BE2C (cell line): ENCODE measurements at regions not wholly inside any gene's neighbourhood (a gene's known extent, or its start where the extent isn't known, plus 50 kb on each side); places are given as distances from the start of the nearest gene placed in this dataset.

Experiments
- DNase-seq: peaks from one replicate; pipeline ENCODE4 v3.0.0-alpha.2; 2020
- H3K27me3 ChIP-seq: fragments of 250-450 bp; sonication (Bioruptor Pico); 2 replicates; pipeline ENCODE4 v1.5.1; 2020; ENCODE audit warnings: mild to moderate bottlenecking
- H3K36me3 ChIP-seq: fragments of 250-450 bp; sonication (Bioruptor Pico); 2 replicates; pipeline ENCODE4 v1.5.1; 2020; ENCODE audit warnings: mild to moderate bottlenecking
- H3K4me1 ChIP-seq: fragments of 250-450 bp; sonication (Bioruptor Pico); 2 replicates; pipeline ENCODE4 v1.5.1; 2020
- H3K4me3 ChIP-seq: 2 replicates; pipeline ENCODE4 v1.5.1; 2011; ENCODE audit warnings: low read depth, low read length
- H3K9me3 ChIP-seq: fragments of 250-450 bp; sonication (Bioruptor Pico); 2 replicates; pipeline ENCODE4 v1.5.1; 2020
- TF ChIP-seq, protein P1 (sequence below): IDR thresholded peaks from 2 replicates; pipeline ENCODE4 v1.5.1; 2012; ENCODE audit warnings: mild to moderate bottlenecking, low read depth, low read length

GRCh38 chr2:209236377-209236776 lies 187.5 kb upstream of the MAP2 start:
- H3K36me3 ChIP-seq = no peaks in the 10 kb centered on the region
- H3K9me3 ChIP-seq = no peaks in the 10 kb centered on the region; the same call in 1 of the 2 replicates
- H3K4me3 ChIP-seq = no peak overlapping the region
- DNase-seq = no peak
- 0 out of 2 replicates have a peak, but pooled peaks cover 6% of the 10 kb centered on the region for H3K4me1 ChIP-seq
- TF ChIP-seq, protein P1, sequence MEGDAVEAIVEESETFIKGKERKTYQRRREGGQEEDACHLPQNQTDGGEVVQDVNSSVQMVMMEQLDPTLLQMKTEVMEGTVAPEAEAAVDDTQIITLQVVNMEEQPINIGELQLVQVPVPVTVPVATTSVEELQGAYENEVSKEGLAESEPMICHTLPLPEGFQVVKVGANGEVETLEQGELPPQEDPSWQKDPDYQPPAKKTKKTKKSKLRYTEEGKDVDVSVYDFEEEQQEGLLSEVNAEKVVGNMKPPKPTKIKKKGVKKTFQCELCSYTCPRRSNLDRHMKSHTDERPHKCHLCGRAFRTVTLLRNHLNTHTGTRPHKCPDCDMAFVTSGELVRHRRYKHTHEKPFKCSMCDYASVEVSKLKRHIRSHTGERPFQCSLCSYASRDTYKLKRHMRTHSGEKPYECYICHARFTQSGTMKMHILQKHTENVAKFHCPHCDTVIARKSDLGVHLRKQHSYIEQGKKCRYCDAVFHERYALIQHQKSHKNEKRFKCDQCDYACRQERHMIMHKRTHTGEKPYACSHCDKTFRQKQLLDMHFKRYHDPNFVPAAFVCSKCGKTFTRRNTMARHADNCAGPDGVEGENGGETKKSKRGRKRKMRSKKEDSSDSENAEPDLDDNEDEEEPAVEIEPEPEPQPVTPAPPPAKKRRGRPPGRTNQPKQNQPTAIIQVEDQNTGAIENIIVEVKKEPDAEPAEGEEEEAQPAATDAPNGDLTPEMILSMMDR = no peak
- H3K27me3 ChIP-seq = no peaks in the 10 kb centered on the region

DNA sequence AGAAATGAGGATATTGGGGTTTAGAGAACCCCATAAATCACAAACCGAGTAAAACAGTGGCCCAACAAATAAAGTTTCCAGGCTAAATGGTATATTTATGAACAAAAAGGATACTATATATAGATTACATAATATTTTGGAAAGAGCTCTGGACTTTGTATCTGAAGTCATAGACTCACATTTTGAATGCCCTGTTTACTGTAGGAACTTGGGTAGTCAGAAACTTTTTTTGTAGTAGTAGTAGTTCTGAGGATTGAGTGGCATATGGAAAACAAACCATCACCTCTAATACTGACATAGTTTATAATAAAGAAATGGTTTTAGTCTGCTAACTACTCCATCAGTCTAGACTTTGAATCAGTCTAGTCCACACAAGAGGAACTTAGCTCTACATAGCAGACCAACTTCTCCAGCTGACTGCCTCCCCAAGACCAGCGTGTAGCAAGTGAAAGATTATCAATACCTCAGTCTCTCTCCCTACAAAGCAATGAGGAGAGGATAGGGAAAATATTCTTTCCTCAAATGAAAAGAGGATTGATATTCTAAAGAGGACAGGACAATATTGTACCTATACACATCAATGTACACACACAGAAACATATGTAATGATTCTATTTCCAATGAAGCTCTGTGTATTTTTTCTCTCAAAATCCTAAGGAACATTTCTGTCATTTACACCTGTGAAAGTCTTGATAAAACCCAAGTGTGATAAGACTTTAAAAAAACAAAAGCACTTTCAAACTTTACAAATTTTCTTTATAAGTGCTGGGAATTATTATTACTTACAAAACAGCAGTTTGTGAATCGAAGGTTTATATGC lies 184.9 kb upstream of the MAP2 start:
- Histone ChIP-seq H3K9me3 (no peaks in the 10 kb centered on the region; the same call in 1 of the 2 replicates), H3K4me1 (0 out of 2 replicates have a peak, but pooled peaks cover 6% of the 10 kb centered on the region), H3K27me3 (no peaks in the 10 kb centered on the region), H3K36me3 (no peaks in the 10 kb centered on the region), H3K4me3 (no peak overlapping the region)
- no peak for DNase-seq
- TF ChIP-seq, protein P1 = no peak

- Histone ChIP-seq H3K4me1 (0 out of 2 replicates have a peak, but pooled peaks cover 6% of the 10 kb centered on the region), H3K36me3 (no peaks in the 10 kb centered on the region), H3K27me3 (no peaks in the 10 kb centered on the region), H3K4me3 (no peak overlapping the region), H3K9me3 (no peaks in the 10 kb centered on the region; the same call in 1 of the 2 replicates)
- DNase-seq = no peak
- TF ChIP-seq, protein P1 = no peak
Measured at GRCh38 chr2:209239585-209239938, 184.3 kb upstream of the MAP2 start.

DNA sequence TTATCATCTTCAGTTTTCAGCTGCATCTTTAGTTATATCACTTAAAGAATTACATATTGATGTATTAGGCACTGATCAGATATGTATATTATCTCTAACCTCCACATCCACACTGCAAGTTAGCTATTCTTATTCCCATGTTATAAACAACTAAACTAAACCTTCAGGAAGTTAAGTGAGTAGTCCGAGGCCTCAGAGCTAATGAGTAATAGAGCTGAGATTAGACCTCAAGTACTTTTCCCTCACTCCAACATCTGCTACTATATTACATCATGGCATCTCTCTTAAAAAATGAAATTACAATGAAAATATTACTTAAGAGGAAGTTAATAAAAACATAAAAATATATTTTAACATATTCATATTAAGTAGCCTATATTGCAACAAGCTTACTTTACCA lies 183.6 kb upstream of the MAP2 start:
- H3K27me3 ChIP-seq = no peaks in the 10 kb centered on the region
- no peaks in the 10 kb centered on the region for H3K36me3 ChIP-seq
- H3K4me1 ChIP-seq = 0 out of 2 replicates have a peak, but pooled peaks cover 6% of the 10 kb centered on the region
- no peaks in the 10 kb centered on the region; the same call in 1 of the 2 replicates for H3K9me3 ChIP-seq
- H3K4me3 ChIP-seq = no peak overlapping the region
- TF ChIP-seq, protein P1 = no peak
- no peak for DNase-seq

DNA sequence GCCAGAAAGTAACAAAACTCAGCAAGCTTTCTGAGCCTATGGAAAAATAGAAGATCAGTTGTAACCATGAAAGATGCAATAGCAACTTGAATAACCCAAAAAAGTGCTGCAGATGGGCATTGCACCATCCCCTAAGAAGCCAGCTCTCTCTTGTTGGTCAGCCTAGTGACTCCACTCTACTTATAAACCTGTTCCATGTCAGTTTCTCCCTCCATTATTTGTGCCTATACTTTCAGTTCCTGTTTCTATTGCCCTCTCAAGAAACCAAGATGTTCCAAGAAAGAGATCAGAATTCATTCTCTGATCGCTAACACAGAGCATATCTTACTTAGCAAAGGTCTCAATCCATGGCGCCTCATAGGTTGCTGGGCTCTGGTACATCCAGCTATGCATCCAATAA lies 170.3 kb upstream of the MAP2 start:
- H3K36me3 ChIP-seq = no peaks in the 10 kb centered on the region
- no peak overlapping the region for H3K4me3 ChIP-seq
- no peak for DNase-seq
- TF ChIP-seq, protein P1 = no peak
- H3K9me3 ChIP-seq = no peaks in the 10 kb centered on the region
- no peaks in the 10 kb centered on the region for H3K27me3 ChIP-seq
- H3K4me1 ChIP-seq = no peaks in the 10 kb centered on the region

GRCh38 chr2:209259767-209260166 lies 164.1 kb upstream of the MAP2 start:
- no peak overlapping the region for H3K4me3 ChIP-seq
- no peaks in the 10 kb centered on the region for H3K9me3 ChIP-seq
- TF ChIP-seq, protein P1 = no peak
- no peaks in the 10 kb centered on the region for H3K36me3 ChIP-seq
- no peaks in the 10 kb centered on the region for H3K4me1 ChIP-seq
- DNase-seq = no peak
- no peaks in the 10 kb centered on the region for H3K27me3 ChIP-seq
